Vagina (tissue), 2 donors: ENCODE measurements at regions not wholly inside any gene's neighbourhood (a gene's known extent, or its start where the extent isn't known, plus 50 kb on each side); places are given as distances from the start of the nearest gene placed in this dataset.

Experiments
- DNase-seq, 2 donors: peaks; one replicate each; pipeline ENCODE4 v3.0.0-alpha.2; 2017; ENCODE audit errors: extremely low spot score in 2 of 2
- H3K27ac ChIP-seq: fragments of 200-600 bp; sonication (generic); one replicate; pipeline ENCODE4 v1.5.1; 2019
- H3K27me3 ChIP-seq: fragments of 200-600 bp; sonication (generic); one replicate; pipeline ENCODE4 v1.5.1; 2019
- H3K36me3 ChIP-seq, 2 donors: fragments of 200-600 bp; sonication (generic); one replicate each; pipeline ENCODE4 v1.5.1; 2017 to 2019
- H3K4me1 ChIP-seq: fragments of 200-600 bp; sonication (generic); one replicate; pipeline ENCODE4 v1.5.1; 2019
- H3K4me3 ChIP-seq, 2 donors: fragments of 200-600 bp; sonication (generic); 1 replicate in 1 of 2; 2 replicates in 1 of 2; pipeline ENCODE4 v1.5.1; 2016 to 2019
- H3K9me3 ChIP-seq: fragments of 200-600 bp; sonication (generic); one replicate; pipeline ENCODE4 v1.5.1; 2019
- CTCF ChIP-seq, 3 experiments: fragments of 450-650 bp in 2 of 3; fragments of 200-600 bp in 1 of 3; sonication (generic) in 1 of 3; IDR thresholded peaks; one replicate each; pipeline ENCODE4 v1.5.1; 2017 to 2019; ENCODE audit warnings: antibody characterized with exemption in 3 of 3, mild to moderate bottlenecking in 2 of 3, moderate library complexity in 2 of 3
- POLR2A ChIP-seq, 2 donors: fragments of 450-650 bp; IDR thresholded peaks; one replicate each; pipeline ENCODE4 v1.6.1; 2017; ENCODE audit warnings: antibody characterized with exemption in 2 of 2, mild to moderate bottlenecking in 2 of 2, moderate library complexity in 2 of 2
- POLR2AphosphoS5 ChIP-seq, 2 donors: sonication (generic); formaldehyde crosslinking; IDR thresholded peaks; one replicate each; pipeline ENCODE4 v1.9.0; 2017; ENCODE audit warnings: antibody characterized with exemption in 2 of 2, mild to moderate bottlenecking in 2 of 2, low read depth in 1 of 2; ENCODE audit not compliant: insufficient read depth in 1 of 2
- intact Hi-C: fragments of 100-400 bp; cut with DNase I; formaldehyde crosslinking; loops from one replicate; pipeline ENCODE4 v1.15.1; 2023

- intact Hi-C loops, result no loop called here
- DNase-seq, result no peak
- no peak overlapping the region for H3K27ac ChIP-seq
- H3K27me3 ChIP-seq, result no peaks in the 10 kb centered on the region
- H3K36me3 ChIP-seq, result no peaks in the 10 kb centered on the region
- peaks cover 13% of the 10 kb centered on the region for H3K4me1 ChIP-seq
- no peaks in the 10 kb centered on the region for H3K9me3 ChIP-seq
- TF ChIP-seq POLR2AphosphoS5 (IDR thresholded peaks at IDR 0.05; ENCODE audit: insufficient read depth in 1 of 2, low read depth in 1 of 2) (no peak), POLR2A (IDR thresholded peaks at IDR 0.05) (no peak), CTCF (IDR thresholded peaks at IDR 0.05) (no peak)
- no peak overlapping the region for H3K4me3 ChIP-seq
These were observed 399.5 kb downstream of the RPS24 start for GRCh38 chr10:78433076-78433595.

GRCh38 chr10:78433766-78434535, 400.3 kb downstream of the RPS24 start:
- no peak overlapping the region for H3K27ac ChIP-seq
- TF ChIP-seq POLR2A (IDR thresholded peaks at IDR 0.05), result no peak
- intact Hi-C loops, result no loop called here

GRCh38 chr10:78434886-78435285, 401.2 kb downstream of the RPS24 start:
- no peak overlapping the region for H3K27ac ChIP-seq
- TF ChIP-seq POLR2AphosphoS5 (IDR thresholded peaks at IDR 0.05; ENCODE audit: insufficient read depth in 1 of 2, low read depth in 1 of 2), result no peak
- TF ChIP-seq CTCF (IDR thresholded peaks at IDR 0.05), result no peak
- no peak for TF ChIP-seq POLR2A (IDR thresholded peaks at IDR 0.05)
- H3K4me1 ChIP-seq, result peaks cover 13% of the 10 kb centered on the region
- intact Hi-C loops, result no loop called here
- no peaks in the 10 kb centered on the region for H3K27me3 ChIP-seq
- DNase-seq, result no peak
- no peaks in the 10 kb centered on the region for H3K36me3 ChIP-seq
- H3K4me3 ChIP-seq, result no peak overlapping the region
- H3K9me3 ChIP-seq, result no peaks in the 10 kb centered on the region

More at GRCh38 chr10:78433766-78434535, 400.3 kb downstream of the RPS24 start:
- Histone ChIP-seq H3K27me3 (no peaks in the 10 kb centered on the region), H3K4me3 (no peak overlapping the region), H3K36me3 (no peaks in the 10 kb centered on the region), H3K4me1 (peaks cover 13% of the 10 kb centered on the region), H3K9me3 (no peaks in the 10 kb centered on the region)
- no peak for DNase-seq

GRCh38 chr10:78435484-78436221, 402.0 kb downstream of the RPS24 start:
- no peak for TF ChIP-seq POLR2AphosphoS5 (IDR thresholded peaks at IDR 0.05; ENCODE audit: insufficient read depth in 1 of 2, low read depth in 1 of 2)
- TF ChIP-seq CTCF (IDR thresholded peaks at IDR 0.05), result no peak
- Histone ChIP-seq H3K9me3 (no peaks in the 10 kb centered on the region), H3K4me3 (no peak overlapping the region), H3K36me3 (no peaks in the 10 kb centered on the region), H3K27ac (no peak overlapping the region), H3K27me3 (no peaks in the 10 kb centered on the region), H3K4me1 (peaks cover 13% of the 10 kb centered on the region)
- intact Hi-C loops, result no loop called here
- no peak for DNase-seq

GRCh38 chr10:78436222-78436573, 402.5 kb downstream of the RPS24 start:
- Histone ChIP-seq H3K36me3 (no peaks in the 10 kb centered on the region), H3K9me3 (no peaks in the 10 kb centered on the region), H3K4me3 (no peak overlapping the region), H3K27me3 (no peaks in the 10 kb centered on the region), H3K4me1 (peaks cover 13% of the 10 kb centered on the region), H3K27ac (no peak overlapping the region)
- TF ChIP-seq CTCF (IDR thresholded peaks at IDR 0.05), result no peak
- no peak for TF ChIP-seq POLR2A (IDR thresholded peaks at IDR 0.05)
- TF ChIP-seq POLR2AphosphoS5 (IDR thresholded peaks at IDR 0.05; ENCODE audit: insufficient read depth in 1 of 2, low read depth in 1 of 2), result no peak
- intact Hi-C loops, result no loop called here
- no peak for DNase-seq
